ENCODE measurements at regions not wholly inside any gene's neighbourhood (a gene's known extent, or its start where the extent isn't known, plus 50 kb on each side); places are given as distances from the start of the nearest gene placed in this dataset.

DNA sequence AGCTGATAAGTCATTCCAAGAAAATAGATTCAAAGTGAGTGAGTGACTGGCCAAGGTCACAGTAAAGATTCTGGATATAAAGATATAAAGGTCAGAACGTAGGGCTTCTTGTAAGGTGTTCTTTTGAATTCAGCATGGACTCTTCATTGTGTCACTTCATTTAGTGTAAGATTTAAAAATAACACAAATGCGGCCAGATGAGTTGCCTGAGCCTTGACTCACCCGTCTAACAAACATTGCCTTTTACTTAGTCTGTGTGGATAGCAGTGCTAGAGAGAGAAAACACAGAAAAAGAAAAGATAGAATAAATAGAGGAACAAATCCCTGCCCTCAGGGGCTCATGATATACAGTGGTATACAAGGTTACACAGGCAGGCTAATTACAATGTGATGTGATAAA is 223.4 kb downstream of the PLPP3 start:
- no peak for DNase-seq (ENCODE audit: low read depth)

DNA sequence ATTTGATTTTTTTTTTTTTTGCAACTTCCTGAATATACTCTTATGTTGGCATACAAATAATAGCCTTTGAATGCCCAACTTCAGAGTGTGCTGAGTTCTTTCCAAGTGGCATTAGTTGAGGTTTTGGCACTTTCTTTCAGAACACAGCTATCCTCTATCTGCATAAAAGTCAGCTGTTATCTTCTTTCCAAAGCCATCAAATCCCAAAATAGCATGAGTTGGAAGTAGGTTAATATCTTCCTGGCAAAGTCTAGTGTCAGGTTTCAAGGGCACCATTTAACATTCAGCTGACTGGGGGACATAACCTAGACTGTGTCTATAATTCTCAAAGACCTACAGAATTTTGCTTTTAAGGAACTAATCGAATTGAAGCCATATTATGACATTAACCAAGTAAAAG is 223.9 kb downstream of the PLPP3 start:
- no peak for DNase-seq (ENCODE audit: low read depth)

DNA sequence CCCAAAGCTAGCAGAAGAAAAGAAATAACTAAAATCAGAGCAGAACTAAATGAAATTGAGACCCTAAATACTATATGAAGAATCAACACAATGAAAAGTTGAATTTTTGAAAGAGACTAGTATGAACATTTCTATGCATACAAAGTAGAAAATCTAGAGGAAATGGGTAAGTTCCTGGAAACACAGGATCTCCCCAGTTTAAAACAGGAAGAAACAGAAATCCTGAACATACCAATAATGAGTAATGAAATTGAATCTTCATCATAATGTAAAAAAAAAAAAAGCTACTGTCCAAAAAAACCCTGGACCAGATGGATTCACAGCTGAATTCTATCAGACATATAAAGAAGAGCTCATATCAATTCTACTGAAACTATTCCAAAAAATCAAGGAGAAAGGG is 233.5 kb downstream of the PLPP3 start:
- DNase-seq (ENCODE audit: low read depth) = no peak

DNA sequence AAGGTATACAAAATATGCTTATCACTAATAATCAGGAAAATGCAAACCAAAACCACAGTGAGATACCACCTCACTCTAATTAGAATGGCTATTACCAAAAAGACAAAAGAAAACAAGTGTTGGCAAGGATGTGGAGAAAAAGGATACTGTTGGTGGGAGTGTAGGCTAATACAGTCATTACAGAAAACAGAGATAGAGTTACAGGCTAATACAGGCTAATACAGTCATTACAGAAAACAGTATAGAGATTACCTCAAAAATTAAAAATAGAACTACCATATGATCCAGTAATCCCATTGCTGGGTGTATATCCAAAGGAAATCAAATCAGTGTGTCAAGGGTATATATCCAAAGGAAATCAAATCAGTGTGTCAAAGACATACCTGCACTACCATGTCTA is 238.4 kb downstream of the PLPP3 start:
- DNase-seq (ENCODE audit: low read depth) = no peak

DNA sequence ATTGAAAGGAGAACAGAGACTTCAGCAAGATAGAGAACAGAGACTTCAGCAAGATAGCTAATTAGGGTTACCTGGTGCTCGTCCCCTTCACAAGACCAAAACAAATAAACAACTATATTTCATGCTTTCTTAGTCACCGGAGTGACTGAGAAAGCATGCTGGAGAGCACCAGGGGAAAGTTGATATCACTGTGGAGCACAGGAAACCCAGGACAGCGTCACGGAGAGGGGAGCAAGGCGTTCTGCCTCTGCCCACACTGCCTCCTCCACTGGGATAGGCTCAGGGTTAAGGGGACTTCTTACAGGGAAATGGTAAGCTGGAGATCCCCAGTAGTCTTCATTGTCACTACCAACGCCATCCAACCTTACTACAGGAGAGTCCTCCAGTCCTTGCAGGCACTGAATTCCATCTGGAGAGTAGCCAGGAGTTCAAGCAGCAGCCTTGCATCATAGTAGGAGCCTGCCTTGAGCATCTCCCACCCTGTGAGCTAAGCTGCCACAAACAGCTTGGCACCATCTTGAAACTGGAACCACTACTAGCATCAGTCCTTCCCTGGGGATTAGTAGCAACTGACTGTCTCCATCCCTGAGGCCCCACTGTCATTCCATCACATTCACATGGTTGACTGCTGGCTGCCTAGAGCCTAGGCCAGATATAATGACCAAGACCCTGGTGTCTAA is 239.4 kb downstream of the PLPP3 start:
- no peak for DNase-seq (ENCODE audit: low read depth)

DNA sequence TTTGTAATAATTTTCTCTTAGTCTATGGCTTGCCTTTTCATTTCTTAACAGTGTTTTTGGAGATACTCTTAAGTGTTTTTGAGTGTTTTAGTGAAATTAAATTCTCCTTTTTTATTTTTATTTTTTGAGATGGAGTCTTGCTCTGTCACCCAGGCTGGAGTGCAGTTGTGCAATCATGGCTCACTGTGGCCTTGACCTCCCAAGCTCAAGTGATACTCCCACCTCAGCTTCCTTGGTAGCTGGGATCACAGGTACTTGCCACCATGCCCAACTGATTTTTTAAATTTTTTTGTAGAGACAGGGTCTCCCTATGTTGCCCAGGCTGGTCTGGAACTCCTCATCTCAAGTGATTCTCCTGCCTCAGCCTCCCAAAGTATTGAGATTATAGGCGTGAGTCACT is 240.3 kb downstream of the PLPP3 start:
- DNase-seq (ENCODE audit: low read depth) = no peak

DNA sequence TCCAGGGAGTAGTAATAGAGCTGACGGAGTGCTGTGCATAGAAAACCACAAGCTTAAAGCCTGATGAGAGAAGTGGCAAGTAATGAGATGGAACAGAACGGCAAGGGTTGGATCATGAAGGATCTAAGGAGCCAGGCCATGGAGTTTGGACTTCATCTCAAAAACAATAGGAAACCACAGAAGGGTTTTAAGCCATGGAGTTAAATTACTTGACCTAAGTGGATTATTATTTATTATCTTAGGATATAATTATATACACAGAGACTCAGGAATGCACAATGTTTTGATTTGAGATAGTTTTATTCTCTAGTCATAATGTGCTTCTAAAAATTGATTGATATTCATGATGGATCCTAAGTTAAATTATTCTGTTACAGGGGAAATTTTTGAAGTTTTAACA is 242.4 kb downstream of the PLPP3 start:
- DNase-seq (ENCODE audit: low read depth) = no peak

DNA sequence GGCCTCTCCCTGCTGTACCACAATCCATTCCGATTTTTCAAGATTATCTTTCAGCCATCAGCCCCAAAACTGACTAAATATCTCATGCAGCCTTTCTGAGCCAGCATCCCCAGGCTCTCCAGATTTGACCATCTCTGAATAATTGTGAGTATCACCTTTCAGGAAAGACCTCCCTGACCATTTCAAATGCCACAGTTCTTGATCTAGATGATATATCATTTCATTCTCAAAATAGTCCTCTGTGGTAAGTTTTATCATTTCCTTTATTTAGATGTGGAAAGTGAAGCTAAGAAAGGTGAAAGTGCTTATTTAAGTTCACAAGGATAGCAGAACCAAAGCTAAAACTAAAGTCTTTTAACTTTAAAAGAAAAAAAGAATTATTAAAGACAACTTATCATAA is 244.0 kb downstream of the PLPP3 start:
- DNase-seq (ENCODE audit: low read depth) = no peak

DNA sequence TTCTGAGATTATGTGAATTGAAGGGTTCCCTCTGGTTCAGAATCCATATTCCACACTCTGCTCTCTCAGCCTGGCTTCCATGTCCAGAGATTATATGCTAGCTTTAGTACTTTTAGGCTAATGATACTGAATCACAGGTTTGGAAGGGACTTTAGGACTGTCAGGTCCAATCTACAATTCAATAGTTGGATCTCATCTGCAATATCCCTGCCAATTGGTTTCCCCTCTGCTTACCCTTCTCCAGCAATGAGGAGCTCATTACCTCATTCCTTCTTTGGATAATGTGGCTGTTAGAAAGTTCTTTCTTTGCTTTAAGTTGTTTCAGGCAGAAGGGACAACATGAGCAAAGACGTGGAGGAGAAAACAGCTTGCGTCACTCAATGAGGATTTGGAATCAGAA is 245.3 kb downstream of the PLPP3 start:
- no peak for DNase-seq (ENCODE audit: low read depth)

DNA sequence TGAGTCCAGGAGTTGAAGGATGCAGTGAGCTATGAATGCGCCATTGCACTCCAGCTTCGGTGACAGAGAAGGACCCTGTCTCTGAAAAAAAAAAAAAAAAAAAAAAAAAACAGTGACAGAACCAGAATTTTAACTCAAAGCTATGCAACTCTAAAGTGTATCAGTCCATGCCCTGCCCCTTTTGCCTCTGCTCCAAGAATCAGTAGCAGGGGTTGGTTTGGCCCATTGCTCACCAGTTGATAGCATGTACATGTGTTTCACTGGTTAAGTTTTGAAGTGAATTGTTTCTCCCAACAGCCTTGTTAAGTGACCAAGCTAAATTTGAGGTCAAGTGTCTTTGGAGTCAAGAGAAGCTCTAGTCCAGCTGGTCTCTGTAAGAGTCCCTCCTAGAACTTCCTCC is 245.9 kb downstream of the PLPP3 start:
- no peak for DNase-seq (ENCODE audit: low read depth)

DNA sequence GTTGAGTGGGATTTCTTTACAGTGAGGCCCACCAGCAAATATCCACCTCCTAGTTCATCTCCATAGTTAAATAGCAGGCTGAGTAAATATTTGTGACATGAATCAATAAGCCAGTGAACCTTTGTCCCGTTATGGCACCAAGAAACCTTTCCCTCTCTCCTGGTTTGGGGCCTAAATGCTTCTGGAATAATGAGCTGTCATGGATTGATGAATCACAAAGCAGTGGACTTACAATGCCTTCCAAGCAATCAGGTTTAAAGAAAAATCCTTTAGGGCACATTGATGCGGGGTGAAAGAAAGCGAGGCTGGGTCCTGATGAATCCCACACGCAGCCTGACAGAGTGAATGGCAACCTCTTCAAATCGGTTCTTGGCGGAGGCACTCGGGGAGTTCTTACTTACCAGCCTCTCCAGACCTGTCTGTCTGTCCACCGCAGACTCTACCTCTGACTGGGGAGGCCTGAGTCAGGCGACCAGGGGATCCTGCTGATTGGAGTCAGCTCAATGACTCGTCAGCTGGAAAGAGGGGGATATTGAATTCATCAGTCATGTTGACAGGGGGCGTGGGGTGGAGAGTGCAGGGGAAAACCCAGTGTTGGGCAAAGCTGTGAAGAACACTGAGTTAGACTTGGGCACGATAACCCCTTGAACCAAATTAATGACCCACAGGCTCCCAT is 247.3 kb downstream of the PLPP3 start:
- DNase-seq (ENCODE audit: low read depth) = no peak

DNA sequence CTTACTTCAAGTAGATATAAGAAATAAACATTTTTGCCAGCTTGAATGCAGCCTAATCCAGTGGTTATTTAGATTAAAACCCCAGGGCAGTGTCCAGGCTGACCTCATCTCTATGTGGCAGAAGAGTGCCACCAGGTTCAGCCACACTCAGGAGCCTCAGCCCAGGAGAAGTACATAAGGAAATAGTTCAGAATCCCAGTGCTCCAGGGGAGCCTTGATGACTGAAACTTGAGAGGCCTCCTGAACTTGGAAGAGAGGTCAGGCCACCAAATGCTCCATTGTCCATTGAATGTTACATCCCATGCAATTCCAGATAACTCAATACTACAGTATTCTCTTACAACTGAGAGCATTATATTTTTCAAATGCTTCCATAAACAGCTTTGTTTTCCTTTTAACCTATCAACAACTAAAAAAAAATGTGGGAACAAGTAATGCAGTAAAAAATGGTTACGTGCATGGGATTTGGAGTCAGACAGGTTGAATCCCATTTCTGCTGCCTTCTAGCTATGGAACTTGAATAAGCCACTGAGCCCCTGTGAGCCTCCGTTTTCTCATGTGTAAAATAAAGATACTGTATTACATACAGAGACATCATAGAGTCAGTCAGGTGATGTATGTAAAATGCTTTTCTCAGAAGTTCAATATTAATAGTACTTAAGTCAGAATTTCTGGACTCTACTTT is 248.0 kb downstream of the PLPP3 start:
- DNase-seq (ENCODE audit: low read depth) = no peak

DNA sequence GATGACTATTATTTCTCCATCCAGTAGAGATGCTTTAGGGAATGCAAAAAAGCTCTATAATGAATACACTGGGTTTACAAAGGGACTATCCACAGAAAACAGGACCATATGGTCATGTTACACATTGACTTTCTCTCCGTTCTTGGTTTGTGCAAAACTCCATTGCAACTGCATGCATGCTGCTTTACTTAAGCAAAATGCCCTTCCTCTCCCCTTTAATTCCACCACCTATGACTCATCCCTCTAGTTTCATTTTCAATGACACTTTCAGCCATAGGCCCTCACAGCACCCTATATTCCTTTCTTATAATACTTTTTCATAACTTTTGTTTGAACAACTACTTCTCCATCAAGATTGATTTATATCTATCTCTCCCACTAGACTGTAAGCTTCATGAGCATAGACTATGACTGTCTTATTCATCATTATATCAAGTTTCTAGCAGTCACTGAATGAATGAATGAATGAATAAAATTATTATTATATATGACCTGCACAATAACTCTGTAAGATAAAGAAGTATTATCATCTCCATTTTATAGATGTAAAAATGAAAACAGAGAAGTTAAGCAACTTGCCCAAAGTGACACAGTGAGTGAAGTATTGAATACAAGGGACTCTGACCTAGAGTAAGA is 248.9 kb downstream of the PLPP3 start:
- peak; percentile 35 for DNase-seq (ENCODE audit: low read depth)

DNA sequence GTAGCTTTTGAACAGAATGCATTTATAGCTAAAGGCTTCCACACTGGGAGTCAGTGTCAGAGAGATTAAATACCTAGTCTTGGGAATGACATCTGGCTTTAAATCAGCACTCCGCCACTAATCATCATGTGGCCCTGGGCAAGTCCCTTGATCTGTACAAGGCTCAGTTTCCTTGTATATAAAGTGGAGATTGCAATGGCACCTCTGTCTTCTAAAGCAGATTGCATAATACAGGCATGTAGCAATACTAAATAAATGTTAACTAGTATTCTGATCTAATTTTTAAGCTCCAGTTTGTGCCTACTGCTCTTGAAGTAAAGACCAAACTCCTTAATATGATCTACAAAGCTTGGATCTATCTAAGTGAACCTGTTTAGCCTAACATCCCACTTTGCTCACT is 249.4 kb downstream of the PLPP3 start:
- DNase-seq (ENCODE audit: low read depth) = no peak

DNA sequence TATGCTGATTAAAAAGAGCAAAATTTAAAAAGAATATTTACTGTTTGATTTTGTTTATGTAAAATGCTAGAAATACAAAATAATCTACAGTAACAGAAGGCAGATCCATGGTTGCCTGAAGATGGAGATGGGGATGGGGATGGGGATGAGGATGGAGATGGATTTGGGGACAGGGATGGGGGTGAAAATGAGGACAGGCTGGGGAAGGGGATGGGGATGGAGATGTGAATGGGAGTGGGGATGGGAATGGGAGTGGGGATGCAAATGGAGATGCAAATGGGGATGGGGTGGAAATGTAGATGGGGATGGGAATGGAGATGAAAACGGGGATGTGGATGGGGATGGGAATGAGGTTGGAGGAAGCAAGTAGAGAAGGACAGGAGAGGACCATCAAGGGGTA is 252.2 kb downstream of the PLPP3 start:
- DNase-seq (ENCODE audit: low read depth) = no peak

DNA sequence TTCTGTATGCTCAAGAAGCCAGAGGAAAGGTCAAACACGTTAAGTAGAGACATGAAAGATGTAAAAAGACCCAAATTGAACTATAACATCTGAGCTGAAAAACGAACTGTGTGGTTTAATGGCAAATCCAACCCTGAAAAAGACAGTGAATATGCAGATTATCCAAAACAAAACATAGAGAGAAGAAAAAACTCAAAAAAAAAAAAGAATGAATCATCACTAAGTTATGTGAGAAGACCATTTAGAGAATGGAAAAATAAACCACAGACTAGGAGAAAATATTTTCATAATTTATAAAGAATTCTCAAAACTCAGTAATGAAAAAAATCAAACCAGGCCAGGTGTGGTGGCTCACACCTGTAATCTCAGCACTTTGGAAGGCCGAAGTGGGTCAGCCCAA is 253.3 kb downstream of the PLPP3 start:
- DNase-seq (ENCODE audit: low read depth) = no peak

DNA sequence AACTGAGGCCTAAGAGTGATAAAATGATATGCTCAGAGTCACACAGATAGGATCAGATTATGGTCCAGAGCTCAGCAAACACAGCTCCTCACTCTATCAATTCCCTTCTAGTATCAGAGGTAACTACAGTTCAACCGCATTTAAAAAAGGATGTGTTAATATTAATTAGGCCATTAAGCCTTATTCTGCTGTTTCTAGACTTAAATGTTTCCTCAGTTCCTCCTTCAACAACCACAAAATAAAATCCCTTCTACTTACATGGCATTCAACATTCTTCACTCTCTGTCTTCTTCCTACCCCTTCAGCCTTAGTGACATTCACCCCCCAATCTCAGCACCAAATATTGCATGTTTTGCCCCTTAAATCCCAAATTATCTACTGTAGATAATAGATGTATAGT is 254.9 kb downstream of the PLPP3 start:
- DNase-seq (ENCODE audit: low read depth) = no peak

DNA sequence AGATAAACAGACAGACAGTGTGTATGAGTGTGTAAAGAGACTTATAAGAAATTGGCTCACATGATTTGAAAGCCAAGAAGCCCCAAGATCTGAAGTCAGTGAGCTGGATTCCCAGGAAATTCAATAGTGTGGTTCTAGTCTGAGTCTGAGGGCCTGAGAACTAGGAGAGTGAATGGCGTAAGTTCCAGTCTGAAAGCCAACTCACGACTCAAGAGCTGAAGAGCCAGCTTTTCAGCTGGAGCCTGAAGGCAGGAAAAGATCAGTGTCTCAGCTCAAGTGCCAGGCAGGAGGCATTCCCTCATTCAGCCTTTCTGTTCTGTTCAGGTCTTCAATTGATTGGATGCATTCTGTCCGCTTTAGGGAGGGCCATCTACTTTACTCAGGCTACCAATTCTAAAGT is 257.2 kb downstream of the PLPP3 start:
- no peak for DNase-seq (ENCODE audit: low read depth)

DNA sequence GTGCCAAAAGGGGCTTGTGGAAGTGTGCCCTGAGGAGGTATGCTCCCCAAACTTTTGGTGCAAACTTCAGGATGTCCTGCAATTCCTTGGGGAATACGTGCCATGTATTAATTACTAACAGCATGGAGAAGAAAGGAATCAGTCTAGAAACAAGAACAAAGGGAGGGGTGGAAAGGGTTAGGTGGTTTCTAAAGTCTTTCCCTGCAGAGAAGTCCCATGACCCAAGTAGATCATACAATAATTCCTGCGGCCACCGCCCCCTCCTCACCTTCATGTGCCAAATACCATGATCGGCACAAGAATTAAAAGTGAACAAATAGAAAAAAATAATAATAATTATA is 258.2 kb downstream of the PLPP3 start:
- no peak for DNase-seq (ENCODE audit: low read depth)

DNA sequence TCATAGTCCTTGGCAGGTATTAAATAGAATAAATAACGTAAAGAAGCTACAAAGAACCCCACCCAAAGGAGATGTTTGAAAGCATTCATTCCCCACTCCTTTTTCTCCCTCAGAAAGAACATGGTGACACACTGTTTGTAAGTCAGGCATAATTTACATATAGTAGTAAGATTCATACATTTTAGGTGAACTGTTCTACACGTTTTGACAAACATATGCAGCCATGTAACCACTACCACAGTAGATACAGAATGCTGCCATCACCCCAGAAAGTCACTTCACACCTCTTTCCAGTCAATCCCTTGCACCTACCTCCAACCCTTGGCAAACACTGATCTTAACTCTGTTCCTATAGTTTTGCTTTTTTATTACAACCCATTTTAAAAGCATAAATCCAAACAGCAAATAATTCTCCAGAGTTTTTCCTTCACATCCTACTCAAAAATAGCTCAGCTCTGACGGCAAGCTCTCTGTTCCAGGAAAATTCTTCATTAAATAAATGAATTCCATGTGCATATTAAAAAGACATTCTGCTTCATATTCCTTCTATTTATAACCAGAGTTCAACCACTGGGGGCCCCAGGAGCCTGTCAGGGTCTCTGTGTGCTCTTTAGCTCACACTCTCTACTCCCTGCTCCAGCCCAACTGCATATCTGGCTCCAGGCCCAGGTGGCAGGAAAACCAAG is 258.8 kb downstream of the PLPP3 start:
- DNase-seq (ENCODE audit: low read depth) = no peak

DNA sequence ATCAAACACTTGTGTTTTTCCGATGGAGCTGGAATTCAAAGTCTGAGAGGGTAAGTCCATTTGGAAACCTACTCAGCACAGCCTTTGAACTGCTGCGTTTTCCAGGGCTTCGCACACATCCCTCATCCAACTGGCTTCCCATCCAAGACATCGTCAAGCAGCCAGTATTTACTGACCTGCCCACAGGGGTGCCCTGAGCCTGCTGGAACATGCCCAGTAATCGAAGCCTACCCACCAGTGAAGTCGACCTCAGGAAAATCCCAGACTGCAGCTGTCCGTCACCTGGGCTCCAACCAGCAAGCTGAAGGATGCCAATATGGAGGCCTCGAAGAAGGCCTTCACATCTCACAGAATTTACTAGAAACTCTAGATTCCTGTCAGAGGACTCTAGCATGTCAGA is 261.6 kb downstream of the PLPP3 start:
- no peak for DNase-seq (ENCODE audit: low read depth)

DNA sequence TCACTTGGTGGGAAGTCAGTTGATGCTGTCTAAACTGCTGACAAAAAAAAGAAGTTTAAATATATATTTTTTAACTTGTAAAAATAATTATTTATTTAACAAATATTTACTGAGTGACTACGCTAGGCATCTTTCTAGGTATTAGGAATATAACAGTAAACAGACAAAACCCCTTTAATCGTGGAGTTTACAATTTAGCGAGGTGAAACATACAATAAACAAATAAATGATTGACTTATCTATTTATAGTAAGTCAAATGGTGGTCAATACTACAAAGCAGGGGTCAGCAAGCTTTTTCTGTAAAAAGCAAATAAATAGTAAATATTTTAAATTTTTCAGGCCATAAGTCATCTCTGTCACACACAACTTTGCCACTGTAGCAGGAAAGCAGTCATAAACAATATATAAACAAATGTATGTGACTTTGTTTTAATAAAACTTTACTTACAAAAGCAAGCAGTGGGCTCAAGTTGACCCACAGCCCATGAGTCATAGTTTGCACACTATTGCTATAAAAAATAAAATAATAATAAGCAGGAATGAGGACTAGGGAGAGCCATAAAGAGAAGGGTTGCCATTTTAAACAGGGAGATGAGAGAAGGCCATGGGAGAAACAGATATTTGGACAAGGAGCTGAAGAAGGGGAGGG is 263.9 kb downstream of the PLPP3 start:
- no peak for DNase-seq (ENCODE audit: low read depth)

Data from non-pigmented ciliary epithelial cell (primary cell).